NCI-H1417 (cell line): ENCODE measurements at regions not wholly inside any gene's neighbourhood (a gene's known extent, or its start where the extent isn't known, plus 50 kb on each side); places are given as distances from the start of the nearest gene placed in this dataset.
A peak's percentile ranks its signal among the peaks of the same experiment; 100 is the strongest.
"Not testable (repeated sequence)": the region's sequence is repeated elsewhere in the genome, so short reads cannot be mapped to it uniquely, and the experiment has no call there.

ENCODE experiments used
- DNase-seq, 3 experiments: peaks; one replicate each; lab custom pipeline; 2025; lab: John Stamatoyannopoulos, UW

GRCh38 chr4:147246528-147246927, 234.4 kb upstream of the EDNRA start:
- DNase-seq = not testable (repeated sequence)

- no peak for DNase-seq
Observed at GRCh38 chr4:147247579-147247978, 233.3 kb upstream of the EDNRA start.

- no peak for DNase-seq
Observed at GRCh38 chr4:147250062-147250461, 230.8 kb upstream of the EDNRA start.

GRCh38 chr4:147255268-147255667, 225.6 kb upstream of the EDNRA start:
- DNase-seq = not testable (repeated sequence)

GRCh38 chr4:147259271-147259670, 221.6 kb upstream of the EDNRA start:
- DNase-seq = not testable (repeated sequence)

- DNase-seq = no peak
Observed at GRCh38 chr4:147284256-147284835, 196.6 kb upstream of the EDNRA start.

GRCh38 chr4:147284935-147285334, 196.0 kb upstream of the EDNRA start:
- no peak for DNase-seq

- DNase-seq = no peak
Observed at GRCh38 chr4:147285751-147286150, 195.1 kb upstream of the EDNRA start.

- no peak for DNase-seq
Observed at GRCh38 chr4:147286846-147287587, 193.9 kb upstream of the EDNRA start.

GRCh38 chr4:147287588-147287890, 193.4 kb upstream of the EDNRA start:
- no peak for DNase-seq

- DNase-seq = no peak
Observed at GRCh38 chr4:147288512-147288911, 192.4 kb upstream of the EDNRA start.

- no peak for DNase-seq
Observed at GRCh38 chr4:147289181-147289580, 191.7 kb upstream of the EDNRA start.

- peak in 2 of 3 experiments; percentile 11 to 56 for DNase-seq
Observed at GRCh38 chr4:147292604-147293313, 188.1 kb upstream of the EDNRA start.

- not testable (repeated sequence) for DNase-seq
Observed at GRCh38 chr4:147293314-147293677, 187.6 kb upstream of the EDNRA start.

- no peak for DNase-seq
Observed at GRCh38 chr4:147299205-147299604, 181.7 kb upstream of the EDNRA start.

GRCh38 chr4:147303174-147303872, 177.6 kb upstream of the EDNRA start:
- peak in 1 of 3 experiments; percentile 5 for DNase-seq

- DNase-seq = peak in 1 of 3 experiments; percentile 55
Observed at GRCh38 chr4:147303873-147304229, 177.0 kb upstream of the EDNRA start.

GRCh38 chr4:147307896-147308674, 172.8 kb upstream of the EDNRA start:
- no peak for DNase-seq

- no peak for DNase-seq
Observed at GRCh38 chr4:147309434-147309833, 171.5 kb upstream of the EDNRA start.

GRCh38 chr4:147310312-147310711, 170.6 kb upstream of the EDNRA start:
- DNase-seq = no peak

GRCh38 chr4:147311956-147312355, 168.9 kb upstream of the EDNRA start:
- no peak for DNase-seq
